CD14-positive monocyte (primary cell): ENCODE measurements at regions not wholly inside any gene's neighbourhood (a gene's known extent, or its start where the extent isn't known, plus 50 kb on each side); places are given as distances from the start of the nearest gene placed in this dataset.

ENCODE experiments used
- DNase-seq, 3 donors: peaks; one replicate each; pipeline ENCODE4 v3.0.0-alpha.2; 2011 to 2022
- H2AFZ ChIP-seq: 2 replicates; pipeline ENCODE4 v1.6.0; 2012; ENCODE audit warnings: mild to moderate bottlenecking, low read depth, low read length, inconsistent platforms; ENCODE audit not compliant: insufficient read depth, poor library complexity, severe bottlenecking
- H3K27ac ChIP-seq, 2 donors: 1 replicate in 1 of 2; 2 replicates in 1 of 2; pipeline ENCODE4 v1.5.1; 2012 to 2013; ENCODE audit warnings: low read length in 2 of 2, control low read depth in 1 of 2, inconsistent platforms in 1 of 2, low read depth in 1 of 2, mild to moderate bottlenecking in 1 of 2
- H3K27me3 ChIP-seq, 2 donors: one replicate each; pipeline versions ENCODE4 v1.6.0 to v1.6.1; 2011 to 2013; ENCODE audit warnings: low read length in 2 of 2; ENCODE audit not compliant: control insufficient read depth in 2 of 2, insufficient read depth in 2 of 2
- H3K36me3 ChIP-seq, 2 donors: replicated peaks in 1 of 2; 1 replicate in 1 of 2; 2 replicates in 1 of 2; pipeline versions ENCODE4 v1.5.1 to v1.6.1; 2012 to 2013; ENCODE audit warnings: low read length in 2 of 2, control low read depth in 1 of 2, inconsistent platforms in 1 of 2, mild to moderate bottlenecking in 1 of 2; ENCODE audit not compliant: insufficient read depth in 2 of 2, control insufficient read depth in 1 of 2
- H3K4me1 ChIP-seq, 2 donors: 1 replicate in 1 of 2; 2 replicates in 1 of 2; pipeline versions ENCODE4 v1.5.1 to v1.6.1; 2012 to 2013; ENCODE audit warnings: low read length in 2 of 2, control low read depth in 1 of 2, inconsistent platforms in 1 of 2, mild to moderate bottlenecking in 1 of 2, moderate library complexity in 1 of 2; ENCODE audit not compliant: insufficient read depth in 2 of 2, control insufficient read depth in 1 of 2
- H3K4me2 ChIP-seq: replicated peaks from 2 replicates; pipeline ENCODE3; 2012; ENCODE audit warnings: low read length, moderate library complexity, mild to moderate bottlenecking; ENCODE audit not compliant: poor library complexity, severe bottlenecking; ENCODE audit errors: extremely low read depth
- H3K4me3 ChIP-seq, 3 experiments: fragments of 200-600 bp in 1 of 3; sonication (generic) in 1 of 3; replicated peaks in 1 of 3; 1 replicate in 2 of 3; 2 replicates in 1 of 3; pipeline ENCODE4 v1.5.1; 2011 to 2013; ENCODE audit warnings: low read length in 3 of 3, mild to moderate bottlenecking in 3 of 3, control low read depth in 2 of 3, low read depth in 2 of 3, inconsistent platforms in 1 of 3, moderate library complexity in 1 of 3
- H3K79me2 ChIP-seq: 2 replicates; pipeline ENCODE4 v1.6.0; 2012; ENCODE audit warnings: mild to moderate bottlenecking, control low read depth, inconsistent platforms, low read length, moderate library complexity; ENCODE audit not compliant: insufficient read depth
- H3K9ac ChIP-seq: 2 replicates; pipeline ENCODE4 v1.6.0; 2017; ENCODE audit warnings: low read length, mild to moderate bottlenecking; ENCODE audit not compliant: insufficient read depth, poor library complexity, severe bottlenecking
- H3K9me3 ChIP-seq, 2 donors: replicated peaks in 1 of 2; 1 replicate in 1 of 2; 2 replicates in 1 of 2; pipeline versions ENCODE4 v1.5.1 to v1.6.1; 2012 to 2013; ENCODE audit warnings: low read length in 2 of 2, control low read depth in 1 of 2; ENCODE audit not compliant: control insufficient read depth in 1 of 2, insufficient read depth in 1 of 2
- H4K20me1 ChIP-seq: 2 replicates; pipeline ENCODE4 v1.6.0; 2012; ENCODE audit warnings: mild to moderate bottlenecking, low read length, control low read depth, moderate library complexity; ENCODE audit not compliant: insufficient read depth
- H3K27ac Mint-ChIP-seq, 7 donors: one replicate each; pipeline ENCODE4 v1.8.0; 2020; ENCODE audit warnings: mild to moderate bottlenecking in 7 of 7, mixed read lengths in 7 of 7, moderate library complexity in 6 of 7, inconsistent platforms in 2 of 7
- H3K27me3 Mint-ChIP-seq, 3 donors: one replicate each; pipeline ENCODE4 v1.8.0; 2021 to 2022; ENCODE audit warnings: low read depth in 3 of 3, mild to moderate bottlenecking in 3 of 3, mixed read lengths in 3 of 3, moderate library complexity in 3 of 3, inconsistent platforms in 1 of 3
- H3K36me3 Mint-ChIP-seq, 2 donors: one replicate each; pipeline ENCODE4 v1.8.0; 2020; ENCODE audit warnings: mixed read lengths in 2 of 2, inconsistent platforms in 1 of 2, mild to moderate bottlenecking in 1 of 2
- H3K4me1 Mint-ChIP-seq: one replicate; pipeline ENCODE4 v1.8.0; 2020; ENCODE audit warnings: mild to moderate bottlenecking, mixed read lengths
- H3K4me3 Mint-ChIP-seq, 2 donors: one replicate each; pipeline ENCODE4 v1.8.0; 2020; ENCODE audit warnings: mild to moderate bottlenecking in 2 of 2, mixed read lengths in 2 of 2, moderate library complexity in 1 of 2
- H3K9me3 Mint-ChIP-seq, 7 donors: one replicate each; pipeline ENCODE4 v1.8.0; 2020 to 2022; ENCODE audit warnings: mixed read lengths in 7 of 7, mild to moderate bottlenecking in 6 of 7, moderate library complexity in 6 of 7, inconsistent platforms in 2 of 7
- CTCF ChIP-seq: fragments of 200-600 bp; IDR thresholded peaks from one replicate; pipeline ENCODE4 v1.8.0; 2022; ENCODE audit warnings: antibody characterized with exemption, mild to moderate bottlenecking
- WGBS: methylation state at CpG from one replicate; pipeline ENCODE4 v1.1.5; 2013; ENCODE audit warnings: missing lambda C conversion rate; ENCODE audit not compliant: insufficient coverage; 5-methylcytosine and 5-hydroxymethylcytosine counted together
- intact Hi-C, 2 donors: fragments of 100-400 bp; cut with micrococcal nuclease; formaldehyde crosslinking; loops; one replicate each; pipeline versions ENCODE4 v1.15.0 to v1.15.1; 2023

GRCh38 chr13:70856025-70856424 lies 747.8 kb upstream of the KLHL1 start:
- no peaks in the 10 kb centered on the region for H3K4me1 Mint-ChIP-seq

GRCh38 chr13:70849222-70849621 lies 741.0 kb upstream of the KLHL1 start:
- TF ChIP-seq CTCF = no peak
- H3K36me3 ChIP-seq = no peaks in the 10 kb centered on the region
- H3K4me2 ChIP-seq = no peak overlapping the region
- no peak for DNase-seq
- intact Hi-C loops = no loop called here
- H3K9ac ChIP-seq = no peak overlapping the region
- no peaks in the 10 kb centered on the region for H3K4me1 ChIP-seq
- no peaks in the 10 kb centered on the region for H4K20me1 ChIP-seq
- Mint-ChIP-seq H3K36me3 (no peaks in the 10 kb centered on the region), H3K9me3 (peaks cover 0 to 10% (median 3%) of the 10 kb centered on the region in 7 donors), H3K4me3 (no peak overlapping the region), H3K4me1 (peaks cover 2% of the 10 kb centered on the region), H3K27ac (no peak overlapping the region), H3K27me3 (peaks cover 0 to 1% (median 0%) of the 10 kb centered on the region in 3 donors)
- H3K4me3 ChIP-seq = no peak overlapping the region
- WGBS = no CpG with 5 or more reads among the region's 4 CpGs
- H2AFZ ChIP-seq = no peak overlapping the region
- H3K9me3 ChIP-seq = peaks cover 0 to 11% of the 10 kb centered on the region in 2 donors
- H3K27ac ChIP-seq = no peak overlapping the region
- H3K27me3 ChIP-seq = no peaks in the 10 kb centered on the region
- no peaks in the 10 kb centered on the region for H3K79me2 ChIP-seq

More at GRCh38 chr13:70856025-70856424, 747.8 kb upstream of the KLHL1 start:
- no peak for TF ChIP-seq CTCF
- H2AFZ ChIP-seq = no peak overlapping the region
- no peaks in the 10 kb centered on the region for H4K20me1 ChIP-seq
- no peaks in the 10 kb centered on the region for H3K27me3 ChIP-seq
- Mint-ChIP-seq H3K4me3 (no peak overlapping the region), H3K9me3 (peaks cover 2 to 12% (median 5%) of the 10 kb centered on the region in 7 donors), H3K27me3 (peaks cover 0 to under 1% (median 0%) of the 10 kb centered on the region in 3 donors), H3K36me3 (no peaks in the 10 kb centered on the region), H3K27ac (no peak overlapping the region)
- H3K27ac ChIP-seq = no peak overlapping the region
- no peak overlapping the region for H3K4me2 ChIP-seq
- H3K9me3 ChIP-seq = peaks cover 0 to 12% of the 10 kb centered on the region in 2 donors
- intact Hi-C loops = no loop called here
- H3K9ac ChIP-seq = no peak overlapping the region
- no peaks in the 10 kb centered on the region for H3K4me1 ChIP-seq
- DNase-seq = no peak
- no peaks in the 10 kb centered on the region for H3K36me3 ChIP-seq
- no peak overlapping the region for H3K4me3 ChIP-seq
- WGBS = 100% methylated on average over 2 of the region's 2 CpGs
- no peaks in the 10 kb centered on the region for H3K79me2 ChIP-seq
